GM18868 (cell line): ENCODE measurements at regions not wholly inside any gene's neighbourhood (a gene's known extent, or its start where the extent isn't known, plus 50 kb on each side); places are given as distances from the start of the nearest gene placed in this dataset.
"Not testable (repeated sequence)": the region's sequence is repeated elsewhere in the genome, so short reads cannot be mapped to it uniquely, and the experiment has no call there.

Experiments used
- ATAC-seq: cut with Tn5 transposase; IDR thresholded peaks from one replicate; pipeline ENCODE4 v1.9.1; 2021; ENCODE audit warnings: mild to moderate bottlenecking, moderate library complexity; ENCODE audit not compliant: unreplicated experiment

DNA sequence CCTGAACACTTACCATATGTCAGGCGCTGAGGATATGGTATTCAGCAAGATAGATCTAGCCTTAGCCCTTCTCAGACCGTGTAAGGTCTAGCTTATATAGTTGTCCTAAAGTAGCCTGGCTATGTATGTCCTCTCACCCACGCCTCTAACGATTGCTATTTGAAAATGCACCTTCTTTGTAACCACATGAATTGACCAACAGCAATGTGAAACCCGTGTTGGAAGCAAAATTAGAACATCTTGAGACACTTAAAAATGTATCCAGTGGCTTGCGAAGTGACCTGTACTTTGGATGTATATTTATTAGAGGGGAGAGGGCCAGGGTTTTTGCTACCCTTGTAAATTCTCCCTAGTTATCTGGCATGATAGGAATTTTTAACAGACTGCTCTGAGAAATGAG, 860.0 kb upstream of the ZEB2 start:
- ATAC-seq = no peak

DNA sequence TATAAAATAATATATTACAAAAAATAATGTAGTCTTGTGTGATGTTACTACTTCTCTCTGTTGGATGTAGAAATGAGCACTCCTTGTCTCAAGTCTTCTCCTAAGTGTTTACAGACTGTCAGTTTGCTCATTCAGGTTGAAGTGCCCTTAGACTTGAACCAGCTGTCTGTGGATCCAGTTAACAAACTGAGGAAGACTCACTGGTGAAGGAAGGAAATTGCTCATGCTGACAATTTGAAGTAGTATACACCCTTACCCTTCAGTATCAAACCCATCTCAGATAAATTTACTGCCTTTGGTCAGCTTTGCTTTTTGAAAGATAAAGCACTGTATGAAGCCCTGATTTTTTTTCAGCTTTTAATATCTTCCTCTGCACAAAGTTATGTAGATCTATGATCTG, 854.2 kb upstream of the ZEB2 start:
- ATAC-seq = no peak

DNA sequence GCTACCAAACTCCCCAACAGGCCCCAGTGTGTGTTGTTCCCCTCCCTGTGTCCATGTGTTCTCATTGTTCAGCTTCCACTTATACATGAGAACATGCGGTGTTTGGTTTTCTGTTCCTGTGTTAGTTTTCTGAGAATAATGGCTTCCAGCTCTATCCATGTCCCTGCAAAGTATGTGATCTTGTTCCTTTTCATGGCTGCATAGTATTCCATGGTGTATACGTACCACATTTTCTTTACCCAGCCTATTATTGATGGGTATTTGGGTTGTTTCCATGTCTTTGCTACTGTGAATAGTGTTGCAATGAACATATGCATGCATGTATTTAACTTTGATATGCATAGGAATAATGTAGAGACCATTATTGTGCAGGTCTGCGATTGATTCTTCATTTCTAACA, 847.4 kb upstream of the ZEB2 start:
- not testable (repeated sequence) for ATAC-seq

DNA sequence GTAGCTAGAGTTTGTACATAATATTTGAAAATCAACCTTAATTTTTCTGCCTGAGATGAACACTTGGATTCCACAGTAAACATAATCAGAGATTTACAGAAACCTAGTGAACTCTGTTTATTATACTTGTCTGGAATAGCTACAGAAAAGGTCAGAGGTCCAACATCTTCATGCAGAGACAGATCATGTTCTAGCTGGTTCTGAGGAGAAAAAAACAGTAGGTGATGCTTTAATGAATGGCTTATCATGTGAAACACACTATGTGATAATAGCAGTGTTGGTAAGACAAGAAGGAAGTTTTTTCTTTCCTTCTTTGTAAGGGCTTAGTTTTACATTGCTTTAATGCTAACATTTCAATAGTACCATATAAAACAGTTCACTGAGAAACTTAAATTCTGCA, 846.4 kb upstream of the ZEB2 start:
- no peak for ATAC-seq

DNA sequence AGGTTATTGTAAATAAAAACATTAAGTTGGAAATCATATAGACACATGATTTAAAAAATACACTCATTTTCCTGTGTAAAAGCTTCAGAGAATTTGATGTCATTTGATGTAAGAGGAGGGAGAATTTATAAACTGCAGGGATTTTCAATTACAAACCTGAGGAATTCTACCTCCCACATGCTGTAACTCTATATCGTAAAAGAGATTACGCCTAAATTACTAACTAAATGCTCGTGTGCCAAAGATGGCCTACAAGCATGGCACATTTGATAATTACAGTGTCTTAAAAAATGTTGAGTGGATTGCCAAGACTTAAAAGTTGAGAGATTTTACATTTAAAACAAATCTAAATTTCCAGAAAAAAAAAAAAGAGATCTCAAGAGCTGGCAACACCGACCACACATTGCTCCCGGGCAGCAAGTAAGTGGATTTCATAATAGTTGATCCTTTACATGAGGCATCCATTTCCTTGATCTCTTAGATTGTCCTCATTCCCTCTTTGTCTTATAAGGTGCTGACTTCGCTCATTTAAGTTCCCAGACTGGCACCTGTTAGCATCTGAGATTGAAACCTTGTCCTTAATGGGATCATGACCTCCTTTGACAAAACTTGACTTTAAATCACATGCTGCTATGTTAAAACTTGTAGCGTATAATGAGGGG, 840.3 kb upstream of the ZEB2 start:
- ATAC-seq = no peak

DNA sequence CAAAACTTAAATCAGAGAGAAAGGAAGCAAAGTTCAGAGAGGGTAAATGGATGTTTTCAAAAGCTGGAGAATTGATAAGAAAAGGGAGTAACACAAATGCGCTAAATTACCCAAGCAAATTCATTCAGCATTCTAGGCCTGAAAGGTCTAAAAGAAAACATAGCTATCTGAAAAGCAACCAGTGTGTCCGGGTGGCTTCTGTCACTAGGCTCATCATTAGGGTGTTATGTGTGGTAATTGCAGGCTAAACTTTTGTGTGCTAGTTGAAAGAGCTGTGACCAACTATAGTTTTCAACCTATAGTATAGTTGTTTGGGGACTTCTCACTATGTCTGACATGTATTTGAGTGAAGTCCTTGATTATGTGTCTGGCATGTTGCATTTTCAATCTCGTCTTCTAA, 839.6 kb upstream of the ZEB2 start:
- no peak for ATAC-seq

DNA sequence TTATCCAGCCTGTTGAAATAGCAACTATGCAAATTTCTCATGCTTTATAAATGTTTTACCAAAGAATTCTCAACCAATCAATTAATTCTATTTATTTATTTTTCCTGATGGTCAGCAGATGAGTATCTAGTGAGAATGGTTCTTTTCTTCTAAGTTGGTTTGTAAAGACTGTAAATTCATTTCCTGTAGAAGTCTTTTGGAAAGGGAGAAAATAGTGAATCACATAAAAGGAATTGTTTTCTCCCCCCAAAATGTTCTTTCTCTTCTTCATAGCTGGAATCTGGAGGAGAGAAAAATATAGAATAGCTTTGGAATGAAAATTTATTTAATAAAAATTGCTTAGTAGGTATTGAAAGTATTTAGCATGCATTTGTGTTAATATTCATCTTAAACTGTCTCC, 836.1 kb upstream of the ZEB2 start:
- ATAC-seq = no peak

DNA sequence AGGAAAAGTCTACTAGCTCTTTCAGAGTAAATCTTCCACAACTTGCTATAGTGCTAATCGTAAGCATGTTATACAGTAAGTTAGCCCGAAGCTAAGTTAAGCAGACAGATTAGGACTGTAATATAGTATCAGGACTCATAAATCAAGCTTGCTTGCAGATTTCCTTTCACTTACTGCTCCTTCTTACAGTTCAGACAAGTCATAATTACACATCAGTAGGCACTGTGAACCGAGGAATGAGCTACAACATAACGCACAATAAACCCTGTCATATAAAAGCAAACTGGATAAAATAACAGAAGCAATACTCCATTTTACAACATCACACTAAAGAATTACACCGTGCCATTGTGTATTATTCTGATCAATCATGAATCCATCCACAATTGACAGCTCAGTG, 832.6 kb upstream of the ZEB2 start:
- ATAC-seq = no peak

DNA sequence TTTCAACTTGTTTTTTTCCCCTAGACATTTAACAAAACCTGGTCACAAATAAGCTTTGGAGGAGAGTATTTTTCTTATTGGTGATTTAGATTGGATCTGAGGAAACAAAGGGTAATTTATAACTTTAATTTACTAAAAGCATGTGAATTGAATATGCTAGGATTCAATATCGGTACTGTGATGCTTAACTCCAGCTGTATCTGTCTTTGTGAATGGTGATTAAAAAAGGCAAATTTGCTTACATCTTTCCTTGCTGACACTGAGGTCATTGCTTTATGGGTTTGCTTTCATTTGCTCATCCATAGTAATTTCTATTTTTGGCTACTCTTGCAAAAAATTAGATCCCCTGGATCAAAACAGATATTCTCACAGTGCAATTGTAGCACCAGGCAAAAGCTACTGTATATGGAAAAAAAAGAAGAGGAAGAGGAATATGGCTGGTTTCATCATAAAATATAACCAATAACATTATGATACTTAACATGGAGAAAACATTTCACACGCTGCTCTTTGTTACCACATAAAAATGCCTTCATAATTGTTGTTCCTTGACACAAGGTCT, 832.0 kb upstream of the ZEB2 start:
- no peak for ATAC-seq

DNA sequence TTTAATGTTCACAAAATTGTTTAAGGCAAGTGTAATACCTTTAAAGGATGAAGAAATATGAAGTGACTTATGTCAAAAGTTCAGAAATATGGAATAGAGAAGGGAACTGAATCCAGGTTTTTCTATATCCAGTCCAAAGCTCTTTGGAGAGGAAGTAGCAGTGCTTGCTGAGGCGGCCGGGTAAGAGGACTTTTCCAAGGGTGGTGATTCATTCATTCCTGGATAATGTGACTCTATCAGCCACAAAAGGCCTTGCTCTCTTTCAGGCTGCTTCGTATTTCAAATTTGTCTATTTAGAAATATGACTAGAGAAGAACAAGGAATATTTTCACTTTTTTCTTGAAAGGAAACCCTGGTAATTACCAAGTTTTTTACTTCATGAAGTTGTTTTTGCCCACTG, 830.1 kb upstream of the ZEB2 start:
- no peak for ATAC-seq

DNA sequence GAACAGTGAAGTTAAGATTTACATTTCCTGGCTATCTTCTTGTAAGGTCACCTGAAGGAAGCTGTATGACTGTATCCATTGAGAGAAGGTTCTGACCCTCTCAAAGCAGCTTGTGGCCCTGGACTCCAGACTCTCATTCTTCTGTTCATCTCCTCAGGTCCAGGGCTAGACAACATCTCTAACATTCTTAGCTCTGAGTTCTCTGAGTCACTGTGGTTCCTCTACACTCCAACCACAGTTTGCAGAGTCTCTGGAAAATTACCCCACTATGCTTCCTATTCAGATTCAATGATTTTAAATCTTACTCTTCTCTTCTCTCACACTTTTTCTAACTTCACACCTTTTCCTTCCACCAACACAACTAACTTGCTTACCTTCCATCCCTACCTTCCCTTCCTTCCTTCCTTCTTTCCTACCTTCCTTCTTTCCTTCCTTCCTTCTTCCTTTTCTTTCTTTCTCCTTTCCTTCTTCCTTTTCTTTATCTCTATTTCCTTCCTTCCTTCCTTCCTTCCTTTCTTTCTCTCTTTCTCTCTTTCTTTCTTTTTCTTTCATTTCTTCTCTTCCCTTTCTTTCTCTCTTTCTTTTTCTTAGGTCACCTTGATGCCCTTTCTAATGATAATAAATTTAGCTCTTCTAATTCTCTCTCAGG, 824.3 kb upstream of the ZEB2 start:
- ATAC-seq = no peak

DNA sequence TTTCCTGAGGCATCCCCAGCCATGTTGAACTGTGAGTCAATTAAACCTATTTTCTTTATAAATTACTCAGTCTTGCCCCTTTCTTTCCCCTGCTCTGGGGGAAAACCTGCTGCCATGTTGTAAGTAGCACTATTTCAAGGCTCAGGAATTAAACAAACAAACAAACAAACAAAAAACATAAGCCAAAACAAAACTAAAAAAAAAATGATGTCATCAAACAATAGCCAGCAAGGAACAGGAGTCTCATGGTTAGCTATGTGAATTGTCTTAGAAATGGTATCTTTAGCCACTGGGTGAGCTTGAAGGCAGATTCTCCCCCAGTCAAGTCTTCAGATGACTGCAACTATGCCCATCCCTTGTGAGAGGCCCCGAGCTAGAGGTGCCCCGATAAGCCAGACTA, 823.4 kb upstream of the ZEB2 start:
- no peak for ATAC-seq

DNA sequence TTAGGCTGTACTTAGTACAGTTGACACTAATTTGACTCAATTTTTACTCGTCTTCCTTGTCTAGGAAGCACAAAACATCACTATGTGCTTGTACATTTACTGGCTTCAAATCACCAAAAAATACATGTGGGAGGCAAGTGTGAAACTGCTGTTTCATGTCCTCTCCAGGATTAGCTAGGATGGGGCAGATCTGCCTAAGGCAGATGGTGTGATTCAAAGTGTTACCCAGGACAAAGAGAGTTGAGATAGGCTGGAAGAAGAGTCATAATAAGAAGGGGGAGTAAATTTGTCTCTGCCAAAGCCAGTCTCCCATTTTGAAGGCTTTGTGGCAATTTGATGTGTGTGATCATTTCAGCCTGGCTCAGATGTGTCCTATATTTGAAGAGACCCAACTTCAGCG, 821.6 kb upstream of the ZEB2 start:
- no peak for ATAC-seq

DNA sequence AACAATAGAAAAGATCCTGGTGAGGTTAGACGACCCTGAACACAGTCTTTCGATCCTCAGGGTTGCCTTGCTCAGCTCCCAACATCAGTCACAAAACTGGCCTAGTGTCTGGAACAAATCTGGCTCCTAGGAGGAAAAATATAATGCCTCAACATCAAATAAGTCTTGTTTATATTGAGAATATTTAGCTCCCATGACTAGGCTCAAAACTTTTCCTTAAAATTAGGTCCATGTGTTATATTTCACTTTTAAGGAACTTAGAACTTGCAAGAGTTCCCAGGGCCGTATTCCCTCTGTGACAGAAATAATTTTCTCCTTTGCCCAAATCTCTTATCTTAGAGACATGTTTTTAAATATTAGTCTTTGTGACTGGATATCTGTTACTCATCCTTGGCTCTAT, 819.7 kb upstream of the ZEB2 start:
- ATAC-seq = no peak

DNA sequence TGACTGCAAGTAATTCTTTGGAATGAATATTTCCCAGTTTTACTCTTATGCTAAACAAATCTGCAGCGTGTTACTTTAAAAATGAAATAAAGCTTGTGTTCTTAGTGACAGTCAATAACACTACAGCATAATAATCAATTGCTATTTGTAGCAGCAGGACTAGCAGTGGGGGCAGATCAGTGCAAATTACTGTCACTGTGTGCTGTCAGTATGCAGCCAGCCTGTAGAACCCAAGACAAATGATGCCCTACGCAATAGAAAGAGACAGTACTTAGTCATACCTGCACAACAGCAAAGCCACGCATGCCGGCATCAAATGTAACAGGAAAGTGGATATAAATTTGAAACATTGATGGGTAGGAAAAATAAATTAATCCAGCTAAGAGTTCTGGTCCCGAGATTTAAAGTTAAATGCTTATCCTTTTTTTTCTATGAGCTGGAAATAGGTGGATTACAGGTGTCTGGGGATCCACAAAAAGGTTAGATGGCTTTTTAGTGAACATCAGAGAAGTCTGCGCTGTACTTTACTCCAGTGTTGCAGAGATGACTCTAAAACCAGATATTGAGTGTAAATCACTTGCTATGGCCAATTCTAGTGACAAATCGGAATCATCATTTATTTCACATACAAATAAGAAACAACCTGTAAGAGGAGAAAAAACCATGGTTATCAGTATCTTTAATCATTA, 812.4 kb upstream of the ZEB2 start:
- no peak for ATAC-seq

DNA sequence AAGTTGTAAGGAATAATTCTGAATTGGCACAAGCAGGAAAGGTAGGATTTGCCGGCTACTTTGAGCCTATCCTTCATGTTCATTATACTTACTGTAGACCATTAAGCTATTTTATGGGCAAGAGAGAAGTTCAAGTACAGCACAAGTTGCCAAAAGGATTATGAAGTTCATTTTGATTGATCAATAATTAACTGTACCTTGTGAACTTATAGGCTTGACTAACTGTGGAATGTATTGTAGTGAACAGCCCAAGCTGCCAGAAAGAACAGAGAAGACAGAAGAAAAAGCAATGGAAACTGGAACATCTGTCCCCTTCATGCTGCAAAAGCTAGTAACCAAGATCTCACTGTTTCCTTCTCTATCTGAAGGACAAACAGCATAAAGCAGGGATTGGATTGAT, 810.1 kb upstream of the ZEB2 start:
- ATAC-seq = no peak

DNA sequence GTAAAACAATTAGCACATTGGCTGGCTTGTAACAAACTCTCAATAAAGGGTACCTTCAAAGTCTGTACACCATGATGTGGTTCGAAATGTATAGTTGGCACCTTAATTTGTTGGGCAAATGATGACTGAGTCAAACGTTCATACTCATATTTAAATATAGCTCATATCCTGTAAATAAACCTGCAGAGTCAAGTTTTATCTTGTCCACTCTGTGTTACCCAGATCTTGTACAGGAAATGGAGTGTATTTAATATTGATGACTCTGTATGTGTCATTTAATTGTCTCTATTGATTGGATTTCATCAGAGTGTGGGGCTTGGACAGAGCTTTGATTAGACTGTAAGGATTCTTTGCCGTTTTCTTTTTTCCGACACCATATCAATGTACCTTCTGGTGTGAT, 805.6 kb upstream of the ZEB2 start:
- no peak for ATAC-seq

DNA sequence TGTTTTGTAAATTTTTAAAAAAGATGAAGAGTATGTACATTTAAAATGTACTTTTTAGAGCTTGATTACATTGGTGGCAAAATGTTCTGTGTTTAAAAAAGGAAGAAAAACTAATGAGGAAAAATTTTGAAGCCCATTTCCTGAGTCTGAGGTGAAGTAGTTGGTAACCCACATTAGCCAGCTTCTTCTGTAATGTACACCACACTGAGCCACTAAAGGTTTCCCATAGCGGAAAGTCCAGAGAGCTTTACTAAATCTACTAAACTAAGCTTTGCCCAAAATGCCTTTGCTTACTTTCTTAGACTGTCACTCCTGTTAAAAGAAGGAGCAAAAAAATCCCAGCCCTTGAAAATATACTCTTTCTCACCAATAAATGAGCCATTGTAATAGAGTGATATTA, 804.8 kb upstream of the ZEB2 start:
- no peak for ATAC-seq

DNA sequence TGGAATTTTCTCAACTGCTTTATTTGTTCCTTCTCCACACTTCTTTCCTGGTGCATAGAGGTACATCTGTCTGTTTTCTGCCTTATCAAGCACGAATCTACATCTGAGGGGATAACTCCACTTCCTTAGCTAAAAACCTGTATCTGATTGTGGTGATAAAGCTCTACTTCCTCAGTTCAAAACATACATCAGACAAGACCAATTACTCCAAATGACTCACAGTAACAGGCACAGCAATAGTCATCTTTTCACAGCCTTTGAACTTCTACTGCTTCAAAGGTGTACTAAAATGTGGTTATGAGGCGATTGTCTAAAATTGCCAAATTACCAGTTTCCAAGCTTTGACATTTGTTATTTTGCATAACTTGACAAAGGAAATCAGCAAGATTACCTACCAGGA, 803.6 kb upstream of the ZEB2 start:
- ATAC-seq = no peak

DNA sequence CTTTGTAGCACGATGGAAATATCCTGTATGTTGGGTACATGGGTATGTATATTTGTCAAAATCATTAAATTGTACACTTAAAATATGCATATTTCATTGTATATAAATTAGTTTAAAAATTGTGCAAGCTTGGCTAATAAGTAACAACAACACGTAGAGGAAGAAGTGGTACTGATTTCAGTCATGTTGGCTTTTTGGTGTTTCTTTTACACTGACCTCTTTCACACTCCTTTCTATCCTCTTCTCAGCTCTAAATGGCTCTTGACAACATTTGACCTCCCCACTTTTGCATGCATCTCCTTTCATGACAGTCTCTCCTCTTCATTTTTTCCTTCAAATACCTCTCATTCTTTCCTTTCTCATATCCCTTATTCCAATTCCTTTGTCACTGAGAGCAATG, 801.4 kb upstream of the ZEB2 start:
- ATAC-seq = no peak

DNA sequence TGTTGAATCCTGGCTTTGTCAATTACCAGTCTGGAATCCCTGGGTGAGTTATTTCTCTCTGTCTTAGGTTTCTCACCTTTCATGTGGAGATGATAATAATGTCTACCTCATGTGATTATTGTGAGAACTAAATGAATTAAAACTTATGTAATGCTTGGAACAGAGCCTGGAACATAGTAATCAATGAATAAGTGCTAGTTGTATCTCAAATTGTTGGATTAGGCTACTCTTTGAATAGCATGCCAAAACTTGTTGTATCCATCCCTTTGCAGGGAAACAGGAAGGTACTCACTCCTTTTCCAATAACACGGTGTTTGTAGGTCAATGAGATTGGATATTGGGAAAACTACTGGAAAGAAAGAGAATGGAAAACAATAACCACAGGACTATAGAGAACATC, 796.6 kb upstream of the ZEB2 start:
- no peak for ATAC-seq

DNA sequence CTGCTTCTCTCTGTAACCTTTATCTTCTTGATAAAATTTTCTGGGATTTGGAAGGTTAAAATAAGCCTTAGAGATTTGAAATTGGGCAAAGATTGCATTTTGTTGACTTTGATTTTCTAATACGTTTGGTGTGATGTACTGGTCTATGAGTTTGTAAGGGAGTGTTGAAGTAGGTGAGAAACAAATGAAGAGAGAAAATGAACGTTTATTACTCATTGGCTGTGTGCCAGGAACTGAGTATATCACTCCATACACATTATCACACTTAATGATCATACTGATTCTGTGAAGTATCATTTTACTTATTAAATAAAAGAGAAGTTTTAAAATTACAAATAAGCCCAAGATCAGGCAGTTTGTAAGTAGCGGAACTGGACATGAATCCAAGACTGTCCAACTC, 795.1 kb upstream of the ZEB2 start:
- no peak for ATAC-seq
